OCI-LY1 (cell line): ENCODE measurements at regions not wholly inside any gene's neighbourhood (a gene's known extent, or its start where the extent isn't known, plus 50 kb on each side); places are given as distances from the start of the nearest gene placed in this dataset.

ENCODE experiments used
- H2AFZ ChIP-seq: fragments of 200-600 bp; sonication (generic), shearing (Covaris generic); 2 replicates; pipeline ENCODE4 v1.6.0; 2014; ENCODE audit warnings: antibody characterized with exemption, mild to moderate bottlenecking, low read length
- H3F3A ChIP-seq: fragments of 200-600 bp; sonication (generic), shearing (Covaris generic); 2 replicates; pipeline ENCODE4 v1.6.0; 2014; ENCODE audit warnings: mild to moderate bottlenecking, antibody characterized with exemption, low read length, moderate library complexity; ENCODE audit not compliant: insufficient read depth
- H3K27ac ChIP-seq: fragments of 200-600 bp; sonication (generic); 2 replicates; pipeline ENCODE4 v1.5.1; 2014; ENCODE audit warnings: low read length, mixed run types, mild to moderate bottlenecking, low read depth; ENCODE audit not compliant: poor library complexity, severe bottlenecking
- H3K27me3 ChIP-seq: fragments of 200-600 bp; sonication (generic); 2 replicates; pipeline ENCODE4 v1.6.0; 2014; ENCODE audit warnings: antibody characterized with exemption, mild to moderate bottlenecking, low read length, moderate library complexity; ENCODE audit not compliant: insufficient read depth
- H3K36me3 ChIP-seq: fragments of 200-600 bp; sonication (generic); 2 replicates; pipeline ENCODE4 v1.6.1; 2014; ENCODE audit warnings: mild to moderate bottlenecking, antibody characterized with exemption, low read length, moderate library complexity, mixed read lengths; ENCODE audit not compliant: insufficient read depth
- H3K4me1 ChIP-seq: fragments of 200-600 bp; sonication (generic); 2 replicates; pipeline ENCODE4 v1.5.1; 2014; ENCODE audit warnings: mild to moderate bottlenecking, low read length, moderate library complexity; ENCODE audit not compliant: insufficient read depth, severe bottlenecking
- H3K4me2 ChIP-seq: fragments of 200-600 bp; sonication (generic), shearing (Covaris generic); 2 replicates; pipeline ENCODE4 v1.6.1; 2014; ENCODE audit warnings: low read length
- H3K4me3 ChIP-seq: fragments of 200-600 bp; sonication (generic); 2 replicates; pipeline ENCODE4 v1.5.1; 2014; ENCODE audit warnings: low read length, low read depth, mild to moderate bottlenecking, mixed read lengths; ENCODE audit not compliant: poor library complexity, severe bottlenecking
- H3K79me2 ChIP-seq: fragments of 200-600 bp; shearing (Covaris generic); 2 replicates; pipeline ENCODE4 v1.6.1; 2016; ENCODE audit warnings: mixed run types, low read length, mixed read lengths; ENCODE audit not compliant: insufficient read depth
- H3K9ac ChIP-seq: fragments of 200-600 bp; sonication (generic), shearing (Covaris generic); 2 replicates; pipeline ENCODE4 v1.6.1; 2014; ENCODE audit warnings: mild to moderate bottlenecking, low read length, mixed read lengths
- H3K9me2 ChIP-seq: fragments of 200-600 bp; sonication (generic), shearing (Covaris generic); 2 replicates; pipeline ENCODE4 v1.6.1; 2014; ENCODE audit warnings: low read depth, mild to moderate bottlenecking, low read length, mixed read lengths
- H3K9me3 ChIP-seq: fragments of 200-600 bp; shearing (Covaris generic); 2 replicates; pipeline ENCODE4 v1.6.1; 2014; ENCODE audit warnings: low read length, mixed read lengths
- H4K20me1 ChIP-seq: fragments of 200-600 bp; sonication (generic), shearing (Covaris generic); 2 replicates; pipeline ENCODE4 v1.6.0; 2016; ENCODE audit warnings: mild to moderate bottlenecking, low read length; ENCODE audit not compliant: insufficient read depth
- EZH2 ChIP-seq: fragments of 200-600 bp; sonication (generic), shearing (Covaris generic); IDR thresholded peaks from 2 replicates; pipeline ENCODE4 v1.8.0; 2017; ENCODE audit warnings: borderline replicate concordance, mixed run types, mild to moderate bottlenecking, antibody characterized with exemption, low read length, moderate library complexity, mixed read lengths
- TF ChIP-seq, protein P1 (sequence below): fragments of 200-600 bp; sonication (generic), shearing (Covaris generic); IDR thresholded peaks from 2 replicates; pipeline ENCODE4 v1.5.1; 2017; ENCODE audit warnings: mild to moderate bottlenecking, antibody characterized with exemption, low read length, moderate library complexity, mixed read lengths

DNA sequence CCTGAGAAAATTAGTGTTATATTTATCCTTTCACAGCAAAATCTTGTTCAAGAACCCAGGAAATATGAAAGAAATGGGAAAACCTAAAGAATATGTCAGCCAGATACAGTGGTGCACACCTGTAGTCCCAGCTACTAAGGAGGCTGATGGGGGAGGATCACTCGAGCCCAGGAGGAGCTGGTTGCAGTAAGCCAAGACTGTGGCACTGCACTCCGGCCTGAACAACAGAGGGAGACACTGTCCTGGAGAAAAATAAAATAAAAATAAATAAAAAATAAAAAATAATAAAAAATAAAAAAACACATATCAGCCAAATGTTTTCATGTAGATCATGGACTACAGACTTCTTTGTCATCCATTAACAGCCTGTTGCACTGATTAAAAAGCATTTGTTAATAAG, 244.8 kb upstream of the KLHL1 start:
- H3K27ac ChIP-seq = no peak overlapping the region
- no peaks in the 10 kb centered on the region for H3K27me3 ChIP-seq
- H4K20me1 ChIP-seq = no peaks in the 10 kb centered on the region
- H3K4me1 ChIP-seq = no peaks in the 10 kb centered on the region
- no peaks in the 10 kb centered on the region for H3K36me3 ChIP-seq
- no peaks in the 10 kb centered on the region for H3K9me3 ChIP-seq
- no peaks in the 10 kb centered on the region for H3K9me2 ChIP-seq
- H3K9ac ChIP-seq = no peak overlapping the region
- no peaks in the 10 kb centered on the region for H3K79me2 ChIP-seq
- H2AFZ ChIP-seq = no peak overlapping the region
- H3K4me3 ChIP-seq = no peak overlapping the region
- TF ChIP-seq, protein P1, sequence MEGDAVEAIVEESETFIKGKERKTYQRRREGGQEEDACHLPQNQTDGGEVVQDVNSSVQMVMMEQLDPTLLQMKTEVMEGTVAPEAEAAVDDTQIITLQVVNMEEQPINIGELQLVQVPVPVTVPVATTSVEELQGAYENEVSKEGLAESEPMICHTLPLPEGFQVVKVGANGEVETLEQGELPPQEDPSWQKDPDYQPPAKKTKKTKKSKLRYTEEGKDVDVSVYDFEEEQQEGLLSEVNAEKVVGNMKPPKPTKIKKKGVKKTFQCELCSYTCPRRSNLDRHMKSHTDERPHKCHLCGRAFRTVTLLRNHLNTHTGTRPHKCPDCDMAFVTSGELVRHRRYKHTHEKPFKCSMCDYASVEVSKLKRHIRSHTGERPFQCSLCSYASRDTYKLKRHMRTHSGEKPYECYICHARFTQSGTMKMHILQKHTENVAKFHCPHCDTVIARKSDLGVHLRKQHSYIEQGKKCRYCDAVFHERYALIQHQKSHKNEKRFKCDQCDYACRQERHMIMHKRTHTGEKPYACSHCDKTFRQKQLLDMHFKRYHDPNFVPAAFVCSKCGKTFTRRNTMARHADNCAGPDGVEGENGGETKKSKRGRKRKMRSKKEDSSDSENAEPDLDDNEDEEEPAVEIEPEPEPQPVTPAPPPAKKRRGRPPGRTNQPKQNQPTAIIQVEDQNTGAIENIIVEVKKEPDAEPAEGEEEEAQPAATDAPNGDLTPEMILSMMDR = no peak
- TF ChIP-seq EZH2 = no peak
- H3K4me2 ChIP-seq = no peak overlapping the region
- H3F3A ChIP-seq = no peaks in the 10 kb centered on the region

- no peak overlapping the region for H2AFZ ChIP-seq
- no peaks in the 10 kb centered on the region for H3K27me3 ChIP-seq
- H3K9ac ChIP-seq = no peak overlapping the region
- no peaks in the 10 kb centered on the region for H3K9me3 ChIP-seq
- no peak for TF ChIP-seq EZH2
- TF ChIP-seq, protein P1 = no peak
- H4K20me1 ChIP-seq = no peaks in the 10 kb centered on the region
- no peaks in the 10 kb centered on the region for H3K9me2 ChIP-seq
- H3K4me2 ChIP-seq = no peak overlapping the region
- H3K27ac ChIP-seq = no peak overlapping the region
- H3K4me3 ChIP-seq = no peak overlapping the region
- no peaks in the 10 kb centered on the region for H3K79me2 ChIP-seq
- H3K4me1 ChIP-seq = no peaks in the 10 kb centered on the region
- H3K36me3 ChIP-seq = no peaks in the 10 kb centered on the region
- no peaks in the 10 kb centered on the region; the same call in 1 of the 2 replicates for H3F3A ChIP-seq
Measured at GRCh38 chr13:70347947-70348620, 239.8 kb upstream of the KLHL1 start.

DNA sequence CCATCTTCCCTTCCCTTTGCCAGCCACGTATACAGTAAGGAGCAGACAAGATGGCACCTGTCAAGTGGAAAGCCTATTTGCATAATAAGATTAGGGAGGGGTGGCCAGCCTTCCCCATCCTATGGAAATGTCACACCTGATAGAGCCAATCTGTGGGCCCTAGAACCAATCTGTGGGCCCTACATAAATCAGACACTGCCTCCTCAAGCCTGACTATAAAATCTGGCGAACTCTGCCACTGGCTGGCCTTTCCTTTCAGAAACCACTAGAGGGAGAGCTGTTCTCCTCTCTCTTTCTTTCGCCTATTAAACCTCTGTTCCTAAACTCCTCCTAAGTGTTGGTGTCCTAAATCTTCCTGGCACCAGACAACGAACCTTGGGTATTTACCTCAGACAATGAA, 231.5 kb upstream of the KLHL1 start:
- Histone ChIP-seq H3K4me2 (no peak overlapping the region), H3K9me3 (no peaks in the 10 kb centered on the region), H3K27me3 (no peaks in the 10 kb centered on the region), H3F3A (no peaks in the 10 kb centered on the region), H3K9me2 (no peaks in the 10 kb centered on the region), H3K4me3 (no peak overlapping the region), H3K36me3 (no peaks in the 10 kb centered on the region), H3K27ac (no peak overlapping the region), H3K4me1 (no peaks in the 10 kb centered on the region), H3K79me2 (no peaks in the 10 kb centered on the region), H3K9ac (no peak overlapping the region), H2AFZ (no peak overlapping the region), H4K20me1 (no peaks in the 10 kb centered on the region)
- TF ChIP-seq EZH2 = no peak
- TF ChIP-seq, protein P1 = peak; percentile 74
